ENCODE measurements at regions not wholly inside any gene's neighbourhood (a gene's known extent, or its start where the extent isn't known, plus 50 kb on each side); places are given as distances from the start of the nearest gene placed in this dataset.
"Not testable (repeated sequence)": the region's sequence is repeated elsewhere in the genome, so short reads cannot be mapped to it uniquely, and the experiment has no call there.

DNA sequence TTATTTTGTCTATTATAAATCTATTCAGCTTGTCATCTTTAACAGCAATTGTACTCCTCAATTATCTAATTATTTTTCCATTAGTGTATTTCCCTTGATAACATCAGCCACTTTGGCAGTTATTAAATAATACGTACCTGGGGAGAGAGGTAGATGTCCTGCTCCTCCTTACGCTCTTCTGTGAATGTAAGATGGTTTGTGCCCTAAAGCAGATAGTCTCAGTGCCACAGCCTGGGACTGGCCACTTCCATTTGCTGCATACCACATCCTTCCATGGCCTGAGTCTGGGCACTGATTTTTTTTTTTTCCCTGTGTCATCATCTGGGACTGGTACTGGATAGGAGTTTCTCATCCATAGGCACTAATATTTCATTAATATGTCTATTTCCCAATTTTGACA lies 632.4 kb upstream of the LRRTM4 start:
- ChIA-PET CTCF (no interaction called here), POLR2A (no interaction called here)
- Histone ChIP-seq H3K36me3 (ENCODE audit: control insufficient read depth in 2 of 2, insufficient read depth in 1 of 2, low read length in 2 of 2) (no peaks in the 10 kb centered on the region), H3K9me3 (ENCODE audit: control insufficient read depth, insufficient read depth, low read depth, low read length) (no peaks in the 10 kb centered on the region), H3K27ac (ENCODE audit: extremely low read depth, low read depth, low read length) (no peak overlapping the region), H3K4me3 (ENCODE audit: low read depth, low read length) (no peak overlapping the region), H3K4me1 (ENCODE audit: control insufficient read depth, insufficient read depth, low read length) (no peaks in the 10 kb centered on the region)
- TF ChIP-seq BCL11B (tag by site-specific recombination; IDR thresholded peaks at IDR 0.05; ENCODE audit: low read depth) (no peak), ZNF548 (tag by site-specific recombination; IDR thresholded peaks at IDR 0.05) (no peak), ZNF146 (tag by site-specific recombination; IDR thresholded peaks at IDR 0.05) (no peak), ZNF133 (tag by site-specific recombination; IDR thresholded peaks at IDR 0.05) (no peak), ZNF623 (tag by site-specific recombination; IDR thresholded peaks at IDR 0.05) (no peak), HOXC10 (CRISPR knock-in tag; IDR thresholded peaks at IDR 0.05) (no peak)

DNA sequence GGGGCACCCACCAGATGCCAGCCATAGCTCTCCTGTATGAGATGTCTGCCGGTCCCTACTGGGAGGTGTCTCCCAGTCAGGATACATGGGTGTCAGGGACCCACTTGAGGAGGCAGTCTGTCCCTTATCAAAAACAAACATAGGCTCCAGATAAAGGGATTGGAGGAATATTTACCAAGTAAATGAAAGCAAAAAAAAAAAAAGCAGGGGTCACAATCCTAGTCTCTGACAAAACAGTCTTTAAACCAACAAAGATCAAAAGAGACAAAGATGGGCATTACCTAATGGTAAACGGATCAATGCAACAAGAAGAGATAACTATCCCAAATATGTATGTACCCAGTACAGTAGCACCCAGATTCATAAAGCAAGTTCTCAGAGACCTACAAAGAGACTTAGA lies 640.0 kb upstream of the LRRTM4 start:
- H3K36me3 ChIP-seq (ENCODE audit: control insufficient read depth in 2 of 2, insufficient read depth in 1 of 2, low read length in 2 of 2), result no peaks in the 10 kb centered on the region
- H3K4me1 ChIP-seq (ENCODE audit: control insufficient read depth, insufficient read depth, low read length), result no peaks in the 10 kb centered on the region
- no peak overlapping the region for H3K27ac ChIP-seq (ENCODE audit: extremely low read depth, low read depth, low read length)
- no peak overlapping the region for H3K4me3 ChIP-seq (ENCODE audit: low read depth, low read length)
- CTCF ChIA-PET, result no interaction called here
- no peaks in the 10 kb centered on the region for H3K9me3 ChIP-seq (ENCODE audit: control insufficient read depth, insufficient read depth, low read depth, low read length)
- POLR2A ChIA-PET, result no interaction called here
- no peak for TF ChIP-seq ZSCAN23 (tag by site-specific recombination; IDR thresholded peaks at IDR 0.05)
- TF ChIP-seq, protein P1, sequence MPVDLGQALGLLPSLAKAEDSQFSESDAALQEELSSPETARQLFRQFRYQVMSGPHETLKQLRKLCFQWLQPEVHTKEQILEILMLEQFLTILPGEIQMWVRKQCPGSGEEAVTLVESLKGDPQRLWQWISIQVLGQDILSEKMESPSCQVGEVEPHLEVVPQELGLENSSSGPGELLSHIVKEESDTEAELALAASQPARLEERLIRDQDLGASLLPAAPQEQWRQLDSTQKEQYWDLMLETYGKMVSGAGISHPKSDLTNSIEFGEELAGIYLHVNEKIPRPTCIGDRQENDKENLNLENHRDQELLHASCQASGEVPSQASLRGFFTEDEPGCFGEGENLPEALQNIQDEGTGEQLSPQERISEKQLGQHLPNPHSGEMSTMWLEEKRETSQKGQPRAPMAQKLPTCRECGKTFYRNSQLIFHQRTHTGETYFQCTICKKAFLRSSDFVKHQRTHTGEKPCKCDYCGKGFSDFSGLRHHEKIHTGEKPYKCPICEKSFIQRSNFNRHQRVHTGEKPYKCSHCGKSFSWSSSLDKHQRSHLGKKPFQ (tag by site-specific recombination; IDR thresholded peaks at IDR 0.05), result no peak
- TF ChIP-seq ZNF184 (tag by site-specific recombination; IDR thresholded peaks at IDR 0.05), result no peak
- no peak for TF ChIP-seq ZNF664 (tag by site-specific recombination; IDR thresholded peaks at IDR 0.05)
- no peak for TF ChIP-seq ZNF140 (tag by site-specific recombination; IDR thresholded peaks at IDR 0.05)
- TF ChIP-seq SP2 (tag by site-specific recombination; IDR thresholded peaks at IDR 0.05), result no peak
- TF ChIP-seq SCRT2 (tag by site-specific recombination; IDR thresholded peaks at IDR 0.05), result no peak
- TF ChIP-seq ZFP69B (tag by site-specific recombination; IDR thresholded peaks at IDR 0.05), result no peak
- TF ChIP-seq, protein P2, sequence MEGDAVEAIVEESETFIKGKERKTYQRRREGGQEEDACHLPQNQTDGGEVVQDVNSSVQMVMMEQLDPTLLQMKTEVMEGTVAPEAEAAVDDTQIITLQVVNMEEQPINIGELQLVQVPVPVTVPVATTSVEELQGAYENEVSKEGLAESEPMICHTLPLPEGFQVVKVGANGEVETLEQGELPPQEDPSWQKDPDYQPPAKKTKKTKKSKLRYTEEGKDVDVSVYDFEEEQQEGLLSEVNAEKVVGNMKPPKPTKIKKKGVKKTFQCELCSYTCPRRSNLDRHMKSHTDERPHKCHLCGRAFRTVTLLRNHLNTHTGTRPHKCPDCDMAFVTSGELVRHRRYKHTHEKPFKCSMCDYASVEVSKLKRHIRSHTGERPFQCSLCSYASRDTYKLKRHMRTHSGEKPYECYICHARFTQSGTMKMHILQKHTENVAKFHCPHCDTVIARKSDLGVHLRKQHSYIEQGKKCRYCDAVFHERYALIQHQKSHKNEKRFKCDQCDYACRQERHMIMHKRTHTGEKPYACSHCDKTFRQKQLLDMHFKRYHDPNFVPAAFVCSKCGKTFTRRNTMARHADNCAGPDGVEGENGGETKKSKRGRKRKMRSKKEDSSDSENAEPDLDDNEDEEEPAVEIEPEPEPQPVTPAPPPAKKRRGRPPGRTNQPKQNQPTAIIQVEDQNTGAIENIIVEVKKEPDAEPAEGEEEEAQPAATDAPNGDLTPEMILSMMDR (tag by site-specific recombination; IDR thresholded peaks at IDR 0.05), result no peak
- no peak for TF ChIP-seq MZF1 (tag by site-specific recombination; IDR thresholded peaks at IDR 0.05; ENCODE audit: borderline replicate concordance)
- TF ChIP-seq ZNF660 (tag by site-specific recombination; IDR thresholded peaks at IDR 0.05), result no peak

DNA sequence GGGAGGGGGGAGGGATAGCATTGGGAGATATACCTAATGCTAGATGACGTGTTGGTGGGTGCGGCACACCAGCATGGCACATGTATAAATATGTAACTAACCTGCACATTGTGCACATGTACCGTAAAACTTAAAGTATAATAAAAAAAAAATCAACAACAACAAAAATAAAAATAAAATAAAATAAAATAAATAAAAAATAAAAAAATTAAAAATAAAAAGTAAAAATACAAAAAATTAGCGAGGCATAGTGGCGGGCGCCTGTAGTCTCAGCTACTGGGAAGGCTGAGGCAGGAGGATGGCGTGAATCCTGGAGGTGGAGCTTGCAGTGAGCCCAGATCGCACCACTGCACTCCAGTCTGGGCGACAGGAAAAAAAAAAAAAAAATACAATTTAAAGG lies 650.0 kb upstream of the LRRTM4 start:
- POLR2A ChIA-PET; H3K9me3 ChIP-seq (ENCODE audit: control insufficient read depth, insufficient read depth, low read depth, low read length); CTCF ChIA-PET: not testable (repeated sequence)

DNA sequence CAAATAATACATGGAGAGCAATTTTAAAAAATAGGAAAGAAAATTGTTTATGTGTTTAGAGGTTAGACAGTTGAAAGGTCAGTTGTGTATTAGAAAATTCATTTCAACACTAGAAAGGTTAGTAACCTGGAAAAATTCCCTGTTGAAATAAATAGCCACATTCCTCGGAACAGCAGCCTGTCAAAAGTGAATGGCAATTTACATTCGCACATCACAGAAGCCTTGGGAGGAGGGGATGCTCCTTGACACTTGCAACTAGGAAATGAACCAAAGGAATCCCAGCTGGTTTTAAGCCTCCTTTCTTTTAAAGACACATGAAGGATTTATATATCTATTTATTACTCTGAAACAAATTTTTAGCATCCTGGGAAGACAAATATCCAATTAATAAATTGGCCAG lies 653.5 kb upstream of the LRRTM4 start:
- H3K9me3 ChIP-seq (ENCODE audit: control insufficient read depth, insufficient read depth, low read depth, low read length), result no peaks in the 10 kb centered on the region
- POLR2A ChIA-PET, result no interaction called here
- TF ChIP-seq ZNF596 (tag by site-specific recombination; IDR thresholded peaks at IDR 0.05) (no peak), WT1 (tag by site-specific recombination; IDR thresholded peaks at IDR 0.05) (no peak), ZNF610 (tag by site-specific recombination; IDR thresholded peaks at IDR 0.05; ENCODE audit: borderline replicate concordance) (no peak)
- TF ChIP-seq, protein P3, sequence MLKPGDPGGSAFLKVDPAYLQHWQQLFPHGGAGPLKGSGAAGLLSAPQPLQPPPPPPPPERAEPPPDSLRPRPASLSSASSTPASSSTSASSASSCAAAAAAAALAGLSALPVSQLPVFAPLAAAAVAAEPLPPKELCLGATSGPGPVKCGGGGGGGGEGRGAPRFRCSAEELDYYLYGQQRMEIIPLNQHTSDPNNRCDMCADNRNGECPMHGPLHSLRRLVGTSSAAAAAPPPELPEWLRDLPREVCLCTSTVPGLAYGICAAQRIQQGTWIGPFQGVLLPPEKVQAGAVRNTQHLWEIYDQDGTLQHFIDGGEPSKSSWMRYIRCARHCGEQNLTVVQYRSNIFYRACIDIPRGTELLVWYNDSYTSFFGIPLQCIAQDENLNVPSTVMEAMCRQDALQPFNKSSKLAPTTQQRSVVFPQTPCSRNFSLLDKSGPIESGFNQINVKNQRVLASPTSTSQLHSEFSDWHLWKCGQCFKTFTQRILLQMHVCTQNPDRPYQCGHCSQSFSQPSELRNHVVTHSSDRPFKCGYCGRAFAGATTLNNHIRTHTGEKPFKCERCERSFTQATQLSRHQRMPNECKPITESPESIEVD (tag by site-specific recombination; IDR thresholded peaks at IDR 0.05), result no peak
- TF ChIP-seq, protein P4, sequence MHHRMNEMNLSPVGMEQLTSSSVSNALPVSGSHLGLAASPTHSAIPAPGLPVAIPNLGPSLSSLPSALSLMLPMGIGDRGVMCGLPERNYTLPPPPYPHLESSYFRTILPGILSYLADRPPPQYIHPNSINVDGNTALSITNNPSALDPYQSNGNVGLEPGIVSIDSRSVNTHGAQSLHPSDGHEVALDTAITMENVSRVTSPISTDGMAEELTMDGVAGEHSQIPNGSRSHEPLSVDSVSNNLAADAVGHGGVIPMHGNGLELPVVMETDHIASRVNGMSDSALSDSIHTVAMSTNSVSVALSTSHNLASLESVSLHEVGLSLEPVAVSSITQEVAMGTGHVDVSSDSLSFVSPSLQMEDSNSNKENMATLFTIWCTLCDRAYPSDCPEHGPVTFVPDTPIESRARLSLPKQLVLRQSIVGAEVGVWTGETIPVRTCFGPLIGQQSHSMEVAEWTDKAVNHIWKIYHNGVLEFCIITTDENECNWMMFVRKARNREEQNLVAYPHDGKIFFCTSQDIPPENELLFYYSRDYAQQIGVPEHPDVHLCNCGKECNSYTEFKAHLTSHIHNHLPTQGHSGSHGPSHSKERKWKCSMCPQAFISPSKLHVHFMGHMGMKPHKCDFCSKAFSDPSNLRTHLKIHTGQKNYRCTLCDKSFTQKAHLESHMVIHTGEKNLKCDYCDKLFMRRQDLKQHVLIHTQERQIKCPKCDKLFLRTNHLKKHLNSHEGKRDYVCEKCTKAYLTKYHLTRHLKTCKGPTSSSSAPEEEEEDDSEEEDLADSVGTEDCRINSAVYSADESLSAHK (tag by site-specific recombination; IDR thresholded peaks at IDR 0.05), result no peak

More for the DNA sequence above, 650.0 kb upstream of the LRRTM4 start:
- H3K36me3 ChIP-seq (ENCODE audit: control insufficient read depth in 2 of 2, insufficient read depth in 1 of 2, low read length in 2 of 2); H3K4me3 ChIP-seq (ENCODE audit: low read depth, low read length); H3K4me1 ChIP-seq (ENCODE audit: control insufficient read depth, insufficient read depth, low read length); H3K27ac ChIP-seq (ENCODE audit: extremely low read depth, low read depth, low read length): not testable (repeated sequence)

More for the DNA sequence above, 653.5 kb upstream of the LRRTM4 start:
- Histone ChIP-seq H3K27ac (ENCODE audit: extremely low read depth, low read depth, low read length) (no peak overlapping the region), H3K4me1 (ENCODE audit: control insufficient read depth, insufficient read depth, low read length) (no peaks in the 10 kb centered on the region), H3K36me3 (ENCODE audit: control insufficient read depth in 2 of 2, insufficient read depth in 1 of 2, low read length in 2 of 2) (no peaks in the 10 kb centered on the region), H3K4me3 (ENCODE audit: low read depth, low read length) (no peak overlapping the region)
- CTCF ChIA-PET, result no interaction called here

Measured in HEK293 (cell line).